ENCODE measurements at regions not wholly inside any gene's neighbourhood (a gene's known extent, or its start where the extent isn't known, plus 50 kb on each side); places are given as distances from the start of the nearest gene placed in this dataset.

DNA sequence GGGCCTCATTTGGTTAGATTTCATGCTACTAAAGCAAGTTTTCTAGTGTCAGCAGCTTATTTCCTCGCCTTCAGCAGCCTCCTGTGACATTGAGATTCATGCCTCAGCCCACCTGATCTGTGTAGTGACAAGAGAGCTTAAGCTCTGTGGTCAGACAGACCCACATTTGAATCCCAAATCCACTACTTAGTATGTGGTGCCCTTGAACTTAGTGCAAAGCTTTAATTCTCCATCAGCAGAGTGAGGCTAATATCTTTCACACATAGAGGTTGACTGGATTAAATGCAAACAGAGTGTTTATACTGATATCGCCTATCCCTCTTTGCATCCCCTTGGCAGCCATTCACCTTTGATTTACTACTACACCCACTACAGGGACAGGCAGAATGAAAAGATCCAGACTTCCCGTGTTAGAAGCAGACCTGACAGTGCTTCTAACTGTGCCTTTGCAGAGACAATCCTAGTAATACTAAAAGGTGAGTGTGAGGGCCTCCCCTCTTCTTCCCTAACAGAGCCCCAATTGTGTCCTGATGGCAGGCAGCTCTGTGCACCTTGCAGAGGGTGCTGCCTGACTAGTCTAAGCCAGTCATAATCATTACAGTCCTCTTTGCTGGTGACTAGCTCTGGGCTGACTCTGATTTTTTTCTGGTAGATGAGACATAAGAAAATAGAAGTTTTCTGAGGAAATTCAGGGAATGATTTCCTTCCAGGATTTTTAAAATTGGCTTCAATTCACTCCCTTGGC lies 264.0 kb downstream of the CTH start (continued):
- TF ChIP-seq DACH1 (IDR thresholded peaks at IDR 0.05; ENCODE audit: partially characterized antibody) = peak; percentile 69
- peak; percentile 97 to 98 for TF ChIP-seq KDM1A (IDR thresholded peaks at IDR 0.05)
- TF ChIP-seq NCOA1 (IDR thresholded peaks at IDR 0.05; ENCODE audit: low read depth) = peak; percentile 75; the same call in 1 of the 2 replicates
- no peak for TF ChIP-seq PTTG1 (tag; IDR thresholded peaks at IDR 0.05; ENCODE audit: low read depth)
- peak; percentile 51 for TF ChIP-seq SMARCC2 (IDR thresholded peaks at IDR 0.05; ENCODE audit: low read depth)
- TF ChIP-seq EP300 (IDR thresholded peaks at IDR 0.05; ENCODE audit: low read length) = peak; percentile 84; the same call in 1 of the 2 replicates
- TF ChIP-seq, protein P1, sequence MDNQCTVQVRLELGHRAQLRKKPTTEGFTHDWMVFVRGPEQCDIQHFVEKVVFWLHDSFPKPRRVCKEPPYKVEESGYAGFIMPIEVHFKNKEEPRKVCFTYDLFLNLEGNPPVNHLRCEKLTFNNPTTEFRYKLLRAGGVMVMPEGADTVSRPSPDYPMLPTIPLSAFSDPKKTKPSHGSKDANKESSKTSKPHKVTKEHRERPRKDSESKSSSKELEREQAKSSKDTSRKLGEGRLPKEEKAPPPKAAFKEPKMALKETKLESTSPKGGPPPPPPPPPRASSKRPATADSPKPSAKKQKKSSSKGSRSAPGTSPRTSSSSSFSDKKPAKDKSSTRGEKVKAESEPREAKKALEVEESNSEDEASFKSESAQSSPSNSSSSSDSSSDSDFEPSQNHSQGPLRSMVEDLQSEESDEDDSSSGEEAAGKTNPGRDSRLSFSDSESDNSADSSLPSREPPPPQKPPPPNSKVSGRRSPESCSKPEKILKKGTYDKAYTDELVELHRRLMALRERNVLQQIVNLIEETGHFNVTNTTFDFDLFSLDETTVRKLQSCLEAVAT (IDR thresholded peaks at IDR 0.05) = peak in 1 of 2 experiments; percentile 53; a peak in 1 of 4 replicates
- TF ChIP-seq ZNF589 (CRISPR knock-in tag; IDR thresholded peaks at IDR 0.05; ENCODE audit: low read depth) = no peak
- peak; percentile 71 for TF ChIP-seq GATA2 (CRISPR knock-in tag; IDR thresholded peaks at IDR 0.05)
- peak; percentile 81; the same call in 1 of the 2 replicates for TF ChIP-seq PHB2 (IDR thresholded peaks at IDR 0.05; ENCODE audit: low read depth)
- peak; percentile 32 for TF ChIP-seq HMGN3 (IDR thresholded peaks at IDR 0.05; ENCODE audit: borderline replicate concordance, extremely low read depth, insufficient read length, low read depth, low read length)
- no peak for TF ChIP-seq LARP7 (IDR thresholded peaks at IDR 0.05)
- peak; percentile 88 for TF ChIP-seq STAT5A (IDR thresholded peaks at IDR 0.05; ENCODE audit: borderline replicate concordance, low read length)
- TF ChIP-seq SP2 (IDR thresholded peaks at IDR 0.05; ENCODE audit: extremely low read depth, low read depth, low read length, poor library complexity, severe bottlenecking) = no peak
- peak; percentile 59; the same call in 1 of the 2 replicates for TF ChIP-seq MTA3 (IDR thresholded peaks at IDR 0.05; ENCODE audit: borderline replicate concordance)
- TF ChIP-seq, protein P2, sequence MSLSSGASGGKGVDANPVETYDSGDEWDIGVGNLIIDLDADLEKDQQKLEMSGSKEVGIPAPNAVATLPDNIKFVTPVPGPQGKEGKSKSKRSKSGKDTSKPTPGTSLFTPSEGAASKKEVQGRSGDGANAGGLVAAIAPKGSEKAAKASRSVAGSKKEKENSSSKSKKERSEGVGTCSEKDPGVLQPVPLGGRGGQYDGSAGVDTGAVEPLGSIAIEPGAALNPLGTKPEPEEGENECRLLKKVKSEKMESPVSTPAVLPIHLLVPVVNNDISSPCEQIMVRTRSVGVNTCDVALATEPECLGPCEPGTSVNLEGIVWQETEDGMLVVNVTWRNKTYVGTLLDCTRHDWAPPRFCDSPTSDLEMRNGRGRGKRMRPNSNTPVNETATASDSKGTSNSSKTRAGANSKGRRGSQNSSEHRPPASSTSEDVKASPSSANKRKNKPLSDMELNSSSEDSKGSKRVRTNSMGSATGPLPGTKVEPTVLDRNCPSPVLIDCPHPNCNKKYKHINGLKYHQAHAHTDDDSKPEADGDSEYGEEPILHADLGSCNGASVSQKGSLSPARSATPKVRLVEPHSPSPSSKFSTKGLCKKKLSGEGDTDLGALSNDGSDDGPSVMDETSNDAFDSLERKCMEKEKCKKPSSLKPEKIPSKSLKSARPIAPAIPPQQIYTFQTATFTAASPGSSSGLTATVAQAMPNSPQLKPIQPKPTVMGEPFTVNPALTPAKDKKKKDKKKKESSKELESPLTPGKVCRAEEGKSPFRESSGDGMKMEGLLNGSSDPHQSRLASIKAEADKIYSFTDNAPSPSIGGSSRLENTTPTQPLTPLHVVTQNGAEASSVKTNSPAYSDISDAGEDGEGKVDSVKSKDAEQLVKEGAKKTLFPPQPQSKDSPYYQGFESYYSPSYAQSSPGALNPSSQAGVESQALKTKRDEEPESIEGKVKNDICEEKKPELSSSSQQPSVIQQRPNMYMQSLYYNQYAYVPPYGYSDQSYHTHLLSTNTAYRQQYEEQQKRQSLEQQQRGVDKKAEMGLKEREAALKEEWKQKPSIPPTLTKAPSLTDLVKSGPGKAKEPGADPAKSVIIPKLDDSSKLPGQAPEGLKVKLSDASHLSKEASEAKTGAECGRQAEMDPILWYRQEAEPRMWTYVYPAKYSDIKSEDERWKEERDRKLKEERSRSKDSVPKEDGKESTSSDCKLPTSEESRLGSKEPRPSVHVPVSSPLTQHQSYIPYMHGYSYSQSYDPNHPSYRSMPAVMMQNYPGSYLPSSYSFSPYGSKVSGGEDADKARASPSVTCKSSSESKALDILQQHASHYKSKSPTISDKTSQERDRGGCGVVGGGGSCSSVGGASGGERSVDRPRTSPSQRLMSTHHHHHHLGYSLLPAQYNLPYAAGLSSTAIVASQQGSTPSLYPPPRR (CRISPR knock-in tag; IDR thresholded peaks at IDR 0.05; ENCODE audit: borderline replicate concordance) = 0 out of 2 replicates have a peak, but pooled peaks have one; percentile 34
- peak; percentile 3; the same call in 1 of the 2 replicates for TF ChIP-seq CEBPB (tag; IDR thresholded peaks at IDR 0.05)
- TF ChIP-seq CBX8 (IDR thresholded peaks at IDR 0.05; ENCODE audit: borderline replicate concordance, extremely low read depth, low read depth, low read length, poor library complexity, severe bottlenecking) = no peak
- peak; percentile 47 for TF ChIP-seq SOX6 (IDR thresholded peaks at IDR 0.05)
- TF ChIP-seq PPARD (CRISPR knock-in tag; IDR thresholded peaks at IDR 0.05) = no peak
- TF ChIP-seq HDAC1 (IDR thresholded peaks at IDR 0.05) = peak; percentile 15 to 90; a peak in 2 of 4 replicates
- peak; percentile 88; the same call in 1 of the 2 replicates for TF ChIP-seq CC2D1A (IDR thresholded peaks at IDR 0.05)
- no peak for TF ChIP-seq FUS (optimal IDR thresholded peaks at IDR 0.05; ENCODE audit: low read depth, low read length)
- TF ChIP-seq PTRF (tag; IDR thresholded peaks at IDR 0.05) = no peak

All from K562 (cell line).